Natural killer cell (primary cell): ENCODE measurements at regions not wholly inside any gene's neighbourhood (a gene's known extent, or its start where the extent isn't known, plus 50 kb on each side); places are given as distances from the start of the nearest gene placed in this dataset.

ENCODE experiments used
- ATAC-seq, 3 donors: fragments of 150-1000 bp in 2 of 3; fragments of 200-7000 bp in 1 of 3; cut with Tn5 transposase; 1 replicate in 1 of 3; 2 replicates in 2 of 3; pipeline ENCODE4 v1.10.0; 2021; ENCODE audit warnings: mild to moderate bottlenecking in 2 of 3, moderate library complexity in 2 of 3
- DNase-seq, 2 donors: peaks; one replicate each; pipeline versions ENCODE4 v3.0.0 to v3.0.0-alpha.2; 2013 to 2021; ENCODE audit warnings: mixed read lengths in 1 of 2
- H3K27ac ChIP-seq: one replicate; pipeline ENCODE4 v1.5.1; 2013; ENCODE audit warnings: mild to moderate bottlenecking, low read length
- H3K27me3 ChIP-seq: one replicate; pipeline ENCODE4 v1.6.1; 2013; ENCODE audit warnings: low read length; ENCODE audit not compliant: control insufficient read depth, insufficient read depth
- H3K36me3 ChIP-seq: one replicate; pipeline ENCODE4 v1.6.1; 2013; ENCODE audit warnings: low read length; ENCODE audit not compliant: control insufficient read depth, insufficient read depth
- H3K4me1 ChIP-seq: one replicate; pipeline ENCODE4 v1.6.1; 2013; ENCODE audit warnings: low read length; ENCODE audit not compliant: control insufficient read depth, insufficient read depth
- H3K4me3 ChIP-seq: one replicate; pipeline ENCODE4 v1.5.1; 2013; ENCODE audit warnings: low read length
- H3K9me3 ChIP-seq: one replicate; pipeline ENCODE4 v1.6.1; 2013; ENCODE audit warnings: low read length; ENCODE audit not compliant: control insufficient read depth, insufficient read depth
- H3K27ac Mint-ChIP-seq, 2 donors: one replicate each; pipeline ENCODE4 v1.8.0; 2022; ENCODE audit warnings: mild to moderate bottlenecking in 2 of 2, mixed read lengths in 2 of 2, moderate library complexity in 1 of 2
- H3K27me3 Mint-ChIP-seq, 2 donors: one replicate each; pipeline ENCODE4 v1.8.0; 2022; ENCODE audit warnings: low read depth in 2 of 2, mixed read lengths in 2 of 2
- H3K36me3 Mint-ChIP-seq: one replicate; pipeline ENCODE4 v1.8.0; 2022; ENCODE audit warnings: mixed read lengths
- H3K4me1 Mint-ChIP-seq, 2 donors: one replicate each; pipeline ENCODE4 v1.8.0; 2022; ENCODE audit warnings: mixed read lengths in 2 of 2
- H3K4me3 Mint-ChIP-seq: one replicate; pipeline ENCODE4 v1.8.0; 2022; ENCODE audit warnings: mild to moderate bottlenecking, moderate library complexity, mixed read lengths
- H3K9me3 Mint-ChIP-seq, 2 donors: one replicate each; pipeline ENCODE4 v1.8.0; 2022; ENCODE audit warnings: mixed read lengths in 2 of 2
- WGBS: methylation state at CpG from one replicate; pipeline ENCODE4 v1.1.7; 2013; ENCODE audit warnings: missing lambda C conversion rate; ENCODE audit not compliant: insufficient coverage; 5-methylcytosine and 5-hydroxymethylcytosine counted together
- intact Hi-C: fragments of 100-400 bp; cut with micrococcal nuclease; formaldehyde crosslinking; loops from one replicate; pipeline ENCODE4 v1.14.2; 2022
- TF ChIP-seq, protein P1 (sequence below): fragments of 200-600 bp; IDR thresholded peaks from one replicate; pipeline ENCODE4 v1.8.0; 2022; ENCODE audit warnings: antibody characterized with exemption

DNA sequence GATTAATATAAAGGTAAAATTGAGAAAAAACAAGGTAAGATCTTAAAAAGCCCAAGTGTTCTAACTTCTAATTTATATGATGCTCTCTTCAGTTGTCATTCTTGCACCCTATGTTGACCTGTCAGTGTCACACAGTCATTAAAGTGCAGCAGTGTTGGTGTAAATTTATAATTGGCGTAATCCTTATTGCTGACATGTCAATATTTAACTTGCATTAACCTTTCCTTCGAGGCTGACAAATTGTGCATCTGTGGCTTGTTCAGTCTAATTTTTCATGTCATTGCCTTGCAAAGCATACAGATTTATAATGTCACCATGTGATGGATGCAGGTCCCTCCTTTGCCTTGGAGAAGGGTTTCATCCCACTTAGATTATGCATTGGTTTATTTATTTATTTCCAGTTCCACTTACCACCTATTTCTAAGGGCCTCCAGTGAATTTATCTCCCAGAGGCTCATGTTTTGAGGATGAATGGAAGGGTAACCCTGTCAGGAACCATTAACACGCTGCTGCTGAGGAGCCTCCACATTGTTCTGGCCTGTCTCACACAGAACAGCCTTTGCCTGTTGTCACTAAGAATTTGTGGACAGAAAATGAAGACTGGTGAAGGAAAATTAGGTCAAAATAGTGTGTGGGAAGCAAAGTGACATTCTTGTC is 1098.5 kb upstream of the LCORL start:
- Histone ChIP-seq H3K36me3 (no peaks in the 10 kb centered on the region), H3K4me1 (no peaks in the 10 kb centered on the region), H3K27me3 (no peaks in the 10 kb centered on the region), H3K27ac (no peak overlapping the region), H3K9me3 (no peaks in the 10 kb centered on the region), H3K4me3 (no peak overlapping the region)
- intact Hi-C loops, result no loop called here
- Mint-ChIP-seq H3K36me3 (peaks cover 9% of the 10 kb centered on the region), H3K4me1 (no peaks in the 10 kb centered on the region), H3K27ac (no peak overlapping the region), H3K4me3 (no peak overlapping the region), H3K27me3 (no peaks in the 10 kb centered on the region), H3K9me3 (peaks cover 12 to 18% of the 10 kb centered on the region in 2 donors)
- TF ChIP-seq, protein P1, sequence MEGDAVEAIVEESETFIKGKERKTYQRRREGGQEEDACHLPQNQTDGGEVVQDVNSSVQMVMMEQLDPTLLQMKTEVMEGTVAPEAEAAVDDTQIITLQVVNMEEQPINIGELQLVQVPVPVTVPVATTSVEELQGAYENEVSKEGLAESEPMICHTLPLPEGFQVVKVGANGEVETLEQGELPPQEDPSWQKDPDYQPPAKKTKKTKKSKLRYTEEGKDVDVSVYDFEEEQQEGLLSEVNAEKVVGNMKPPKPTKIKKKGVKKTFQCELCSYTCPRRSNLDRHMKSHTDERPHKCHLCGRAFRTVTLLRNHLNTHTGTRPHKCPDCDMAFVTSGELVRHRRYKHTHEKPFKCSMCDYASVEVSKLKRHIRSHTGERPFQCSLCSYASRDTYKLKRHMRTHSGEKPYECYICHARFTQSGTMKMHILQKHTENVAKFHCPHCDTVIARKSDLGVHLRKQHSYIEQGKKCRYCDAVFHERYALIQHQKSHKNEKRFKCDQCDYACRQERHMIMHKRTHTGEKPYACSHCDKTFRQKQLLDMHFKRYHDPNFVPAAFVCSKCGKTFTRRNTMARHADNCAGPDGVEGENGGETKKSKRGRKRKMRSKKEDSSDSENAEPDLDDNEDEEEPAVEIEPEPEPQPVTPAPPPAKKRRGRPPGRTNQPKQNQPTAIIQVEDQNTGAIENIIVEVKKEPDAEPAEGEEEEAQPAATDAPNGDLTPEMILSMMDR, result no peak
- ATAC-seq, result no peak
- WGBS, result 71% methylated on average over 3 of the region's 3 CpGs
- no peak for DNase-seq

DNA sequence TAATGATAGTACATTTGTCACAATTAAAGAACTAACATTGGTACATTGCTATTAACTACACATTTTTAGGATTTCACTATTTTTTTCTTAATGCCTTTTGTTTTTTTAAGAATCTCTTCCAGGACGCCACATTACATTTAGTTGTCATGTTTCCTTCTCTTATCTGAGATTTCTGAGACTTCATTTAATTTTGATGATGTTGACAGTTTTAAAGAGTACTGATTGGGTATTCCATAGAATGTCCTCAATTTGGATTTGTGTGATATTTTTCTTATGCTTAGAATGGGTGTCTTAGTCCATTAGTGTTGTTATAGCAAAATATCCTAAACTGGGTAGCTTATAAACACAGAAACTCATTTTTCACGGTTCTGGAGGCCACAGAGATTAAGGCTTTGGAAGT is 1095.5 kb upstream of the LCORL start:
- H3K27ac Mint-ChIP-seq, result no peak overlapping the region
- no peaks in the 10 kb centered on the region for H3K27me3 ChIP-seq
- TF ChIP-seq, protein P1, result no peak
- no peaks in the 10 kb centered on the region for H3K4me1 ChIP-seq
- no peaks in the 10 kb centered on the region for H3K36me3 ChIP-seq
- no peaks in the 10 kb centered on the region for H3K4me1 Mint-ChIP-seq
- H3K27me3 Mint-ChIP-seq, result no peaks in the 10 kb centered on the region
- ATAC-seq (no peak), DNase-seq (no peak)
- no peak overlapping the region for H3K27ac ChIP-seq
- H3K36me3 Mint-ChIP-seq, result no peaks in the 10 kb centered on the region
- H3K9me3 Mint-ChIP-seq, result peaks cover 8 to 9% of the 10 kb centered on the region in 2 donors
- H3K4me3 ChIP-seq, result no peak overlapping the region
- 78% methylated on average over 2 of the region's 2 CpGs for WGBS
- intact Hi-C loops, result no loop called here
- no peaks in the 10 kb centered on the region for H3K9me3 ChIP-seq
- no peak overlapping the region for H3K4me3 Mint-ChIP-seq

DNA sequence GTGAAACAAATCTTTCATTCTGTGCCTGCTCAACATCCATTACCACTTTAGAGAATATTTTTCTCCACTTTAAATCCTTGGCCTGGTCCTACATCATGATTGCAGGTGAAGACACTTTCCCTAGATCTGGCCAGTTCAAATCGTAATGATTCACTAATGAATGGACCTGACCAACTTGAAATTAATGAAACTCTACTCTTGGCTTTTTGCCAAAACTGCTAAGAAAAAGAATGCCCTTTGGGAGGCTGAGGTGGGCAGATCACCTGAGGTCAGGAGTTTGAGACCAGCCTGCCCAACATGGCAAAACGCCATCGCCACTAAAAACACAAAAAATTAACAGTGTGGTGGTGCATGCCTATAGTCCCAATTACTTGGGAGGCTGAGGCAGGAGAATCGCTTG is 1082.6 kb upstream of the LCORL start:
- Mint-ChIP-seq H3K4me3 (no peak overlapping the region), H3K27me3 (no peaks in the 10 kb centered on the region), H3K27ac (no peak overlapping the region), H3K4me1 (no peaks in the 10 kb centered on the region), H3K36me3 (peaks cover 7% of the 10 kb centered on the region), H3K9me3 (peaks cover 18 to 24% of the 10 kb centered on the region in 2 donors)
- no peak overlapping the region for H3K4me3 ChIP-seq
- 75% methylated on average over 4 of the region's 4 CpGs for WGBS
- H3K27me3 ChIP-seq, result no peaks in the 10 kb centered on the region
- H3K4me1 ChIP-seq, result no peaks in the 10 kb centered on the region
- TF ChIP-seq, protein P1, result no peak
- H3K9me3 ChIP-seq, result no peaks in the 10 kb centered on the region
- ATAC-seq, result no peak
- no peak overlapping the region for H3K27ac ChIP-seq
- intact Hi-C loops, result no loop called here
- DNase-seq, result no peak
- H3K36me3 ChIP-seq, result no peaks in the 10 kb centered on the region

DNA sequence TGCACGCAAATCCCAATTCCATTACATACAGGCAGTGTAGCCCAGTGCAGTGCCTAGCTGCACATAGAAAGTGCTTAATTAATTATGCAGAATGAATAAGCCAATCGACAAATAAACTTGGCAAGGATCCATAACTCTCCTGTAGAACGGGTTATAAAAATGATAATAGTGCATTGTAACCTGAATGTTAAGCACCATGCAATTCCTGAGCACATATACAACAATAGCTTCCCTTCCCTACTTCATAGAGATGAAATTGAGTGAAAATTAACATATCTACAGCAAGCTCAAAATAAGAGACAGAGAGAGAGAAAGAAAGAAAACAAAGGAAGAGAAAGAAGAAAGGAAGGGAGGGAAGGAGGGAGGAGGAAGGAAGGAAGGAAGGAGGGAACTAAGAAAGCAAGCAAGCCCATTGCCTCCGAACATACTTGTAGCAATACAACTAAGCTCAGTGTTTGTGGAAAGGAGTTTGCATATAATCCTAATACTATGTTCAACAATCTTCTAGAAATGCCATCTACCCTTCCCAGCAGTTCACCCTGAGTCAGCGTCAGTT is 1074.0 kb upstream of the LCORL start:
- no peaks in the 10 kb centered on the region for H3K4me1 Mint-ChIP-seq
- no peak overlapping the region for H3K27ac ChIP-seq
- H3K4me3 ChIP-seq, result no peak overlapping the region
- peaks cover 14 to 24% of the 10 kb centered on the region in 2 donors for H3K9me3 Mint-ChIP-seq
- intact Hi-C loops, result no loop called here
- H3K36me3 Mint-ChIP-seq, result peaks cover 9% of the 10 kb centered on the region
- DNase-seq, result no peak
- no peaks in the 10 kb centered on the region for H3K27me3 ChIP-seq
- H3K4me1 ChIP-seq, result no peaks in the 10 kb centered on the region
- 83% methylated on average over 1 of the region's 5 CpGs for WGBS
- H3K9me3 ChIP-seq, result no peaks in the 10 kb centered on the region
- no peak overlapping the region for H3K4me3 Mint-ChIP-seq
- TF ChIP-seq, protein P1, result no peak
- no peak for ATAC-seq
- H3K36me3 ChIP-seq, result no peaks in the 10 kb centered on the region
- H3K27ac Mint-ChIP-seq, result no peak overlapping the region
- H3K27me3 Mint-ChIP-seq, result no peaks in the 10 kb centered on the region
